VCaP (cell line): ENCODE measurements at regions not wholly inside any gene's neighbourhood (a gene's known extent, or its start where the extent isn't known, plus 50 kb on each side); places are given as distances from the start of the nearest gene placed in this dataset.

ENCODE experiments used
- H3K27ac ChIP-seq: fragments of 450-650 bp; 2 replicates; pipeline ENCODE4 v1.5.1; 2017
- CTCF ChIP-seq: fragments of 450-650 bp; conservative IDR thresholded peaks from 2 replicates; pipeline ENCODE4 v1.5.1; 2017; ENCODE audit warnings: mild to moderate bottlenecking, moderate library complexity

- H3K27ac ChIP-seq = no peak overlapping the region
- TF ChIP-seq CTCF = no peak
These were observed 1267.0 kb upstream of the CITED2 start for GRCh38 chr6:140641412-140641811.

GRCh38 chr6:140636908-140637402, 1262.5 kb upstream of the CITED2 start:
- H3K27ac ChIP-seq = no peak overlapping the region
- no peak for TF ChIP-seq CTCF

- TF ChIP-seq CTCF = no peak
- no peak overlapping the region for H3K27ac ChIP-seq
These were observed 1261.9 kb upstream of the CITED2 start for GRCh38 chr6:140636271-140636907.

- H3K27ac ChIP-seq = no peak overlapping the region
- no peak for TF ChIP-seq CTCF
These were observed 1252.6 kb upstream of the CITED2 start for GRCh38 chr6:140627002-140627401.

- no peak overlapping the region for H3K27ac ChIP-seq
- TF ChIP-seq CTCF = no peak
These were observed 1249.0 kb upstream of the CITED2 start for GRCh38 chr6:140623498-140623897.

GRCh38 chr6:140620496-140620895, 1246.0 kb upstream of the CITED2 start:
- H3K27ac ChIP-seq = no peak overlapping the region
- no peak for TF ChIP-seq CTCF

- H3K27ac ChIP-seq = no peak overlapping the region; the same call in 1 of the 2 replicates
- no peak for TF ChIP-seq CTCF
These were observed 1235.5 kb upstream of the CITED2 start for GRCh38 chr6:140609956-140610355.
